Adrenal gland (tissue), 9 donors: ENCODE measurements at regions not wholly inside any gene's neighbourhood (a gene's known extent, or its start where the extent isn't known, plus 50 kb on each side); places are given as distances from the start of the nearest gene placed in this dataset.

Source experiments
- DNase-seq, 7 donors: peaks; one replicate each; pipeline ENCODE4 v3.0.0-alpha.2; 2019 to 2020
- H3K27ac ChIP-seq, 5 donors: fragments of 200-600 bp; sonication (generic) in 4 of 5; 1 replicate in 3 of 5; 2 replicates in 2 of 5; pipeline versions ENCODE4 v1.5.1 to v1.8.0; 2016 to 2020; ENCODE audit warnings: mild to moderate bottlenecking in 1 of 5
- H3K27me3 ChIP-seq: fragments of 200-600 bp; 2 replicates; pipeline ENCODE4 v1.8.0; 2021
- H3K36me3 ChIP-seq, 2 donors: fragments of 200-600 bp; replicated peaks in 1 of 2; 1 replicate in 1 of 2; 2 replicates in 1 of 2; pipeline versions ENCODE4 v1.5.1 to v1.8.0; 2018 to 2022
- H3K4me1 ChIP-seq, 2 donors: fragments of 200-600 bp; replicated peaks in 1 of 2; 1 replicate in 1 of 2; 2 replicates in 1 of 2; pipeline versions ENCODE4 v1.5.1 to v1.8.0; 2018 to 2021
- H3K4me3 ChIP-seq, 4 donors: fragments of 200-600 bp; sonication (generic) in 3 of 4; one replicate each; pipeline ENCODE4 v1.5.1; 2016 to 2018
- H3K9me3 ChIP-seq, 3 donors: fragments of 200-600 bp; sonication (generic) in 1 of 3; replicated peaks in 1 of 3; 1 replicate in 2 of 3; 2 replicates in 1 of 3; pipeline versions ENCODE4 v1.5.1 to v1.8.0; 2016 to 2021
- POLR2A ChIP-seq, 2 donors: fragments of 450-650 bp; IDR thresholded peaks; one replicate each; pipeline ENCODE4 v1.6.1; 2017; ENCODE audit warnings: antibody characterized with exemption in 2 of 2, mild to moderate bottlenecking in 2 of 2, moderate library complexity in 1 of 2
- WGBS, 4 donors: extraction: QIAGEN DNeasy Blood & Tissue Kit in 2 of 4; methylation state at CpG; one replicate each; pipeline versions ENCODE4 v1.1.5 to v1.1.7; 2013 to 2017; 5-methylcytosine and 5-hydroxymethylcytosine counted together
- intact Hi-C, 2 donors: fragments of 100-400 bp; cut with DNase I; formaldehyde crosslinking; loops; one replicate each; pipeline versions ENCODE4 v1.14.1 to v1.15.0; 2022 to 2023
- TF ChIP-seq, protein P1 (sequence below), 6 experiments: fragments of 450-650 bp in 4 of 6; fragments of 200-600 bp in 2 of 6; sonication (generic) in 1 of 6; IDR thresholded peaks; 1 replicate in 5 of 6; 2 replicates in 1 of 6; pipeline versions ENCODE4 v1.5.1 to v1.8.0; 2016 to 2021; ENCODE audit warnings: antibody characterized with exemption in 6 of 6, mild to moderate bottlenecking in 2 of 6, moderate library complexity in 1 of 6
- donor health status: healthy with polysubstance abuse.
- donor health status: Bipolar disorder and iron deficiency.
- donor health status: DM: yes; HTN: yes; CAD: no.
- donor health status: DM: no; HTN: no; CAD: no.
- donor health status: DM: no; HTN: no; CAD: no.

DNA sequence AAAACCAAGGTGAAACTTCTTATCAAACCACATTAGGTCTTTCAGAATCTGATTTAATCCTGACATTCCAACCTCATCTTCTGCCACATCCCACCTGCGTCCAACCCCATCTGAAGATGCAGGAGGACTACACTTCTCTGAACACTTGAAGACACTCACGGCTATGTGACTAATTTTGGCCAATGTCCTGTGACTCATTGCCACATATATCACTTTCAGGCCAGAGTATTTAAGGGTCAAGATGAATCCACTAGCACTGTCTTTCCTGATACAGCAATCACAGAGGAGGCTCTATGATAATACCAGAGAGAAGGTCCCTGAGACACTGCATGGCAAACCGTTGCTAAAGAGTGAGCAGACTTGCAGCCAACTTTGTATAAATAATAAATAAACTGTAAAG lies 323.4 kb downstream of the NR2F1-AS1 start:
- Histone ChIP-seq H3K36me3 (no peaks in the 10 kb centered on the region), H3K27ac (no peak overlapping the region), H3K4me3 (no peak overlapping the region), H3K27me3 (no peaks in the 10 kb centered on the region), H3K4me1 (no peaks in the 10 kb centered on the region), H3K9me3 (no peaks in the 10 kb centered on the region)
- no peak for DNase-seq
- WGBS, 4 donors = 64 to 76% (median 75%) methylated on average over 3 of the region's 3 CpGs
- no peak for TF ChIP-seq POLR2A (IDR thresholded peaks at IDR 0.05)
- TF ChIP-seq, protein P1, sequence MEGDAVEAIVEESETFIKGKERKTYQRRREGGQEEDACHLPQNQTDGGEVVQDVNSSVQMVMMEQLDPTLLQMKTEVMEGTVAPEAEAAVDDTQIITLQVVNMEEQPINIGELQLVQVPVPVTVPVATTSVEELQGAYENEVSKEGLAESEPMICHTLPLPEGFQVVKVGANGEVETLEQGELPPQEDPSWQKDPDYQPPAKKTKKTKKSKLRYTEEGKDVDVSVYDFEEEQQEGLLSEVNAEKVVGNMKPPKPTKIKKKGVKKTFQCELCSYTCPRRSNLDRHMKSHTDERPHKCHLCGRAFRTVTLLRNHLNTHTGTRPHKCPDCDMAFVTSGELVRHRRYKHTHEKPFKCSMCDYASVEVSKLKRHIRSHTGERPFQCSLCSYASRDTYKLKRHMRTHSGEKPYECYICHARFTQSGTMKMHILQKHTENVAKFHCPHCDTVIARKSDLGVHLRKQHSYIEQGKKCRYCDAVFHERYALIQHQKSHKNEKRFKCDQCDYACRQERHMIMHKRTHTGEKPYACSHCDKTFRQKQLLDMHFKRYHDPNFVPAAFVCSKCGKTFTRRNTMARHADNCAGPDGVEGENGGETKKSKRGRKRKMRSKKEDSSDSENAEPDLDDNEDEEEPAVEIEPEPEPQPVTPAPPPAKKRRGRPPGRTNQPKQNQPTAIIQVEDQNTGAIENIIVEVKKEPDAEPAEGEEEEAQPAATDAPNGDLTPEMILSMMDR (IDR thresholded peaks at IDR 0.05) = no peak
- intact Hi-C loops = no loop called here

DNA sequence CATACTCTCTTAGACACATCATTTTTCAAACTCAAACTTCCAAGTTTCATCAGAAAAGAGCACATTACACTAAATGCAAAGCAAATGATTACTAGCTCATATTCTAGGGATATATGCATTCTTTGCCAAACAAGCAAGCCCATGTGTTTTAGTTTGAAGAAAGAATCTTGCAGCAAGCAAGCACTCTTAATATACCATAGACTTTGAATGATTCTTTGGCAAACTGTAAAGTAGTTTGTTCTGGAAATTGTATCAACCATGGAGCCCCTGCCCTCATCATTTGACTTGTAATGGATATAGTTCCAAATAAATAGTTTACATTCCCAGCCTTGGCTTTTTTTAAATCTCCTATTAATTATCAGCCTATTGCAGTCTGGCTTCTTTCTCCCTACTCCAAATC lies 325.2 kb downstream of the NR2F1-AS1 start:
- Histone ChIP-seq H3K27me3 (no peaks in the 10 kb centered on the region), H3K36me3 (no peaks in the 10 kb centered on the region), H3K4me3 (no peak overlapping the region), H3K9me3 (no peaks in the 10 kb centered on the region), H3K27ac (no peak overlapping the region), H3K4me1 (no peaks in the 10 kb centered on the region)
- DNase-seq = no peak
- TF ChIP-seq POLR2A (IDR thresholded peaks at IDR 0.05) = no peak
- TF ChIP-seq, protein P1 (IDR thresholded peaks at IDR 0.05) = no peak
- intact Hi-C loops = no loop called here

DNA sequence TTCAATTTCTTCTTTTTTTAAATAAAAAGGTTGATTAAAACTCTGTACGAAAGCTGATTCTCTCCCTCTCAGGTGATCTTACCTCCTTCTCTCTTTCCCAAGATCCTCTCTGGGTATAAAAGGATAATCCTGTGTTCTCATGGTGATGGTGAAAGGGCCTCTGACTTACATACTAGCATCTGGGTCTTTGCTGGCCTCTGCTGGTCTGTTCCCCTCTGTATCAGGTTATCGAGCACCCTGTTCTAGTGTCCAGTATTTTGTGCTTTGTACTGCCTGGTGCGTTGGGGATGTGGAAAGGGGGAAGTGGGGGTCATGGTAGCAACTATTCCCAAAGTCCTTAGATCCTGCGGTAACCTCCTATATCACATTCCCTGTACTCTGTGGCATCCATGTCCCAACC lies 328.9 kb downstream of the NR2F1-AS1 start:
- DNase-seq = no peak
- Histone ChIP-seq H3K36me3 (no peaks in the 10 kb centered on the region), H3K4me1 (peaks cover 0 to 9% of the 10 kb centered on the region in 2 donors), H3K9me3 (no peaks in the 10 kb centered on the region), H3K27ac (no peak overlapping the region), H3K4me3 (no peak overlapping the region), H3K27me3 (no peaks in the 10 kb centered on the region)
- TF ChIP-seq, protein P1 (IDR thresholded peaks at IDR 0.05) = no peak
- TF ChIP-seq POLR2A (IDR thresholded peaks at IDR 0.05) = no peak
- intact Hi-C loops = no loop called here
- 84 to 94% (median 88%) methylated on average over 4 of the region's 4 CpGs for WGBS, 4 donors

DNA sequence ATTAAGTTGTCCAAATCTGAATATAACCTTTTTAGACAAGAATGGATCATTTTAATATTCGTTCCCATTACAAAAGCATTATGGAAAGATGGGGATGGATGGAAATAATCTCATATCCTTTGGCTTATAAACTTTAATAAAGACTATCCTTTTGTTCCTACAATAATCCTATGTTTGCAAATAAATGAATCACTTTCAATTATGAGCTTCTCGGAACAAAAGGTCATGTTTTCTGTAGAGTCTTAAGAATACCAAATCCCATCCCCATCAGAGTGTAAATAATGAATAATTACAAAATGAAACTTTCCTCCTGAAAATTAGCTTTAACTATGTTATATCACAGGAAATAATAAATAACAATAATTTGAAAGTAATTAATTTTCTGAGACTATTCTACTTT lies 329.7 kb downstream of the NR2F1-AS1 start:
- Histone ChIP-seq H3K27ac (no peak overlapping the region), H3K4me1 (peaks cover 0 to 9% of the 10 kb centered on the region in 2 donors), H3K36me3 (no peaks in the 10 kb centered on the region), H3K27me3 (no peaks in the 10 kb centered on the region), H3K4me3 (no peak overlapping the region), H3K9me3 (no peaks in the 10 kb centered on the region)
- WGBS, 4 donors = 71 to 78% (median 74%) methylated on average over 2 of the region's 2 CpGs
- DNase-seq = no peak
- no peak for TF ChIP-seq POLR2A (IDR thresholded peaks at IDR 0.05)
- TF ChIP-seq, protein P1 (IDR thresholded peaks at IDR 0.05) = no peak
- intact Hi-C loops = no loop called here
